ENCODE measurements at regions not wholly inside any gene's neighbourhood (a gene's known extent, or its start where the extent isn't known, plus 50 kb on each side); places are given as distances from the start of the nearest gene placed in this dataset.

DNA sequence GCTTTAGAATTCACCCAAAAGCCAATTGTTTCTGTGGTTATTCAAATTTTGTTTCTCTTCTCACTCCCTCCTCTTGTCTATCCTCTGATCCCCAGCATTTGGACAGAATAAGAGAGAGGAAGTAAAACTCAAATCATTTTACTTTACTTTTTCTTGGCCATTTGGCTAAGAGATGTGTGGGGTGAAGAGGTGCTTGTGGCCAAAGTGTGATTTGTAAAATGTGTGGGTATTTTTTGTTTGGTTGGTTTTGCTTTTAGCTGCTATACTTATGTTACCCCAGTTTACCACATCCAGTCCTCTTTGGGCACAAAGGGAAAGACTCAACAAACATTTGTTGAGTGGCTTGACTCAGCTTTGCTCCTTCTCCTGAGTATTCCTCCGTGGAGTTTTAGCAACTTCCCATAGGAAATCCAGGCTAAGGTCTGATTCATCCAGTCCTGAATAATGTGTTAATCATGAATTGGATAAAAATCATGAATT lies 109.1 kb upstream of the CYP1B1 start:
- TF ChIP-seq CTCF (IDR thresholded peaks at IDR 0.05; ENCODE audit: poor library complexity): no peak
- TF ChIP-seq EZH2 (IDR thresholded peaks at IDR 0.05; ENCODE audit: borderline replicate concordance): no peak
- TF ChIP-seq EZH2phosphoT487 (IDR thresholded peaks at IDR 0.05; ENCODE audit: low read depth, severe bottlenecking, unreplicated experiment): no peak
